ENCODE measurements at regions not wholly inside any gene's neighbourhood (a gene's known extent, or its start where the extent isn't known, plus 50 kb on each side); places are given as distances from the start of the nearest gene placed in this dataset.

DNA sequence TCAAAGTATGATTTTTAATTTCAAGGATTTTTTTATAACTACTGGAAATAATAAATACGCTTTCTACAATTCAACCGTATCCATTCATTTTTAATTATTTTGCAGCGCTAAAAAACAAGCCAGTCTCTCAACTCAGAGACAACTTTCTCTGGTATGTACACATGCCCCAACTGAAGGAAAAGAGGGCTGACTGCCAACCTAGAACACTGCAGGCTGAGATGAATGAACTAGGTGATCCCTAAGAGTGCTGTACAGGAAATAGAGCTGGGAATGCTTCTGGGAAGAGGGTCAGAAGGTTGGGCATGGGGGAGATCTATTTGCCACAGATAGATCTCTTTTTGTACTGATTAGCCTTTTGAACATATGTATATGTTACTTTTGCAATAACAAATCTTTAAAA, 460.1 kb downstream of the NR4A2 start:
- no peak overlapping the region for H2AFZ ChIP-seq (ENCODE audit: low read length)
- no TSS peak for BruUV-seq (replicated peaks)
- CTCF ChIA-PET (ENCODE audit: unreplicated experiment), result no interaction called here

DNA sequence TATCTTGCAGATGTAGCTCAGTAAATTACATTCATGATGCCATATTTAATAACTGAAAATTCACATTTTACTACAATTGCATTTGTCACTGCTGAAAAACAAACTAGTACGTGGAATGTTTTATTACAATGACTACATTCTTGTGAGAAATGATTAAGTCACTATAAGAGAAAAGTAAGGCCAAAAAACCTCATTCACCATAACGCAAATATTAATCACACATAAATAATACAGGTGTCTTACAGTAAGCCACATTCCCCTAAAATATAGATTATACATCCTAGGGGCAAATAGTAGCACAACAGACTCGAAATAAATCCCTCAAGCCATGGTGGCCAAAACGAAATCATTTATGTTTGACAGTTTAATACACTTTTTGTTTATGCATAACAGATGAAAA, 460.6 kb downstream of the NR4A2 start:
- Histone ChIP-seq H3K36me3 (ENCODE audit: insufficient read depth, low read length) (no peaks in the 10 kb centered on the region), H3K4me2 (ENCODE audit: low read length) (no peak overlapping the region), H3K27ac (ENCODE audit: low read depth, low read length, poor library complexity, severe bottlenecking) (no peak overlapping the region), H3K79me2 (ENCODE audit: insufficient read depth, low read depth, low read length) (no peaks in the 10 kb centered on the region), H3K4me3 (ENCODE audit: low read depth, low read length, poor library complexity, severe bottlenecking) (no peak overlapping the region), H3K9me3 (ENCODE audit: low read length) (no peaks in the 10 kb centered on the region), H3K9me2 (ENCODE audit: insufficient read depth, low read length) (no peaks in the 10 kb centered on the region), H2AFZ (ENCODE audit: low read length) (no peak overlapping the region), H3K4me1 (ENCODE audit: insufficient read depth, low read length, poor library complexity, severe bottlenecking) (no peaks in the 10 kb centered on the region), H4K20me1 (ENCODE audit: insufficient read depth, low read length) (no peaks in the 10 kb centered on the region)
- TF ChIP-seq CTCF (conservative IDR thresholded peaks at IDR 0.05; ENCODE audit: low read length) (no peak), EZH2phosphoT487 (IDR thresholded peaks at IDR 0.05; ENCODE audit: borderline replicate concordance, low read depth, low read length) (no peak)
- BruUV-seq (replicated peaks), result no TSS peak
- DNase-seq (ENCODE audit: low spot score), result no peak
- ChIA-PET CTCF (ENCODE audit: unreplicated experiment) (no interaction called here), POLR2A (no interaction called here)
- intact Hi-C loops (cut with micrococcal nuclease; ENCODE audit: unreplicated experiment), result no loop called here

More for the DNA sequence above, 460.1 kb downstream of the NR4A2 start:
- H4K20me1 ChIP-seq (ENCODE audit: insufficient read depth, low read length), result no peaks in the 10 kb centered on the region
- DNase-seq (ENCODE audit: low spot score), result no peak
- H3K4me2 ChIP-seq (ENCODE audit: low read length), result no peak overlapping the region
- no peaks in the 10 kb centered on the region for H3K9me3 ChIP-seq (ENCODE audit: low read length)
- no peaks in the 10 kb centered on the region for H3K36me3 ChIP-seq (ENCODE audit: insufficient read depth, low read length)
- H3K9me2 ChIP-seq (ENCODE audit: insufficient read depth, low read length), result no peaks in the 10 kb centered on the region
- intact Hi-C loops (cut with micrococcal nuclease; ENCODE audit: unreplicated experiment), result no loop called here
- H3K4me1 ChIP-seq (ENCODE audit: insufficient read depth, low read length, poor library complexity, severe bottlenecking), result no peaks in the 10 kb centered on the region
- POLR2A ChIA-PET, result no interaction called here
- no peak overlapping the region for H3K27ac ChIP-seq (ENCODE audit: low read depth, low read length, poor library complexity, severe bottlenecking)
- H3K79me2 ChIP-seq (ENCODE audit: insufficient read depth, low read depth, low read length), result no peaks in the 10 kb centered on the region
- no peak overlapping the region for H3K4me3 ChIP-seq (ENCODE audit: low read depth, low read length, poor library complexity, severe bottlenecking)
- TF ChIP-seq EZH2phosphoT487 (IDR thresholded peaks at IDR 0.05; ENCODE audit: borderline replicate concordance, low read depth, low read length) (no peak), CTCF (conservative IDR thresholded peaks at IDR 0.05; ENCODE audit: low read length) (no peak)

DNA sequence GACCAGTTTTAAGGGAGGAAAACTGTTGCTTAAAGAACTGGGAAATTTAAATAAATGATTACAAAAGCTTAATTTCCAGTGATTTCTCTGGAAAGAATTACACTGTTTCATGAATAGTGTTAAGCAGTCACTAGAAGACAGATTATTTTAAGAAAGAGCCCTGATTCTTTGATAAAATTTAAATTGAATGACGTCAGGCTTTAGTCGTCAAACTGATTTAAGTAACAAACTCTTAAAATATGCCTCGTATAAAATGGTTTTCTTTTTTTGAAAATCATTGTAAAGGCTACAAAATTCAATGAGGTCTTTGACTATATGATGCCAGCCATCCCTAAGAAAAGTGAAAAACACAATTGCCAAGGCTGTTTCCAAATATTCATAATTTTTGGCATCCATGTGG, 465.0 kb downstream of the NR4A2 start:
- BruUV-seq (replicated peaks), result no TSS peak
- ChIA-PET CTCF (ENCODE audit: unreplicated experiment) (no interaction called here), POLR2A (no interaction called here)
- H3K36me3 ChIP-seq (ENCODE audit: insufficient read depth, low read length), result no peaks in the 10 kb centered on the region
- H3K4me1 ChIP-seq (ENCODE audit: insufficient read depth, low read length, poor library complexity, severe bottlenecking), result no peaks in the 10 kb centered on the region
- DNase-seq (ENCODE audit: low spot score), result no peak
- no peaks in the 10 kb centered on the region for H3K79me2 ChIP-seq (ENCODE audit: insufficient read depth, low read depth, low read length)
- H3K4me2 ChIP-seq (ENCODE audit: low read length), result no peak overlapping the region
- no peak for TF ChIP-seq CTCF (conservative IDR thresholded peaks at IDR 0.05; ENCODE audit: low read length)
- TF ChIP-seq EZH2phosphoT487 (IDR thresholded peaks at IDR 0.05; ENCODE audit: borderline replicate concordance, low read depth, low read length), result no peak
- H3K27ac ChIP-seq (ENCODE audit: low read depth, low read length, poor library complexity, severe bottlenecking), result no peak overlapping the region
- H3K9me3 ChIP-seq (ENCODE audit: low read length), result no peaks in the 10 kb centered on the region
- intact Hi-C loops (cut with micrococcal nuclease; ENCODE audit: unreplicated experiment), result no loop called here
- no peaks in the 10 kb centered on the region for H3K9me2 ChIP-seq (ENCODE audit: insufficient read depth, low read length)
- H2AFZ ChIP-seq (ENCODE audit: low read length), result no peak overlapping the region
- H4K20me1 ChIP-seq (ENCODE audit: insufficient read depth, low read length), result no peaks in the 10 kb centered on the region
- H3K4me3 ChIP-seq (ENCODE audit: low read depth, low read length, poor library complexity, severe bottlenecking), result no peak overlapping the region
